HG03139 (cell line): ENCODE measurements at regions not wholly inside any gene's neighbourhood (a gene's known extent, or its start where the extent isn't known, plus 50 kb on each side); places are given as distances from the start of the nearest gene placed in this dataset.

Source experiments
- ATAC-seq: cut with Tn5 transposase; IDR thresholded peaks from one replicate; pipeline ENCODE4 v1.9.1; 2021; ENCODE audit not compliant: unreplicated experiment

DNA sequence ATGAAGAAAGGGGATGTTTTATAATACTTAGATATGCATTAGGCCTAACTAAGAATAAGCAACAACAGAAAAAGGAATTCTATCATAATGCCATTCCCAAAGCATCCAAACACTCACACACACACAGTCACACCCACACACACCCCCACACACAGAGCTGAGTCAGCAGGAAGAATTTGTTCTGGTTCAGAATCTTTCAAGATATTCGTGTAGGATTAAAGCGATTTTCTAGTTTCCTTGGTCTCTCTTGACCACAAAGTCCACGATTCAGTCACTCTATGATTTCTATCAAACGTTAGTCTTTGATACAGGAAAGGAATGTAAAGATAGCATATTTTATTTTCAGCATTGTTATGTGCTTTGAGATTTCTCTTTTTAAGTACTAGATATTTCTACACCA, 382.6 kb upstream of the DCN start:
- ATAC-seq: no peak

DNA sequence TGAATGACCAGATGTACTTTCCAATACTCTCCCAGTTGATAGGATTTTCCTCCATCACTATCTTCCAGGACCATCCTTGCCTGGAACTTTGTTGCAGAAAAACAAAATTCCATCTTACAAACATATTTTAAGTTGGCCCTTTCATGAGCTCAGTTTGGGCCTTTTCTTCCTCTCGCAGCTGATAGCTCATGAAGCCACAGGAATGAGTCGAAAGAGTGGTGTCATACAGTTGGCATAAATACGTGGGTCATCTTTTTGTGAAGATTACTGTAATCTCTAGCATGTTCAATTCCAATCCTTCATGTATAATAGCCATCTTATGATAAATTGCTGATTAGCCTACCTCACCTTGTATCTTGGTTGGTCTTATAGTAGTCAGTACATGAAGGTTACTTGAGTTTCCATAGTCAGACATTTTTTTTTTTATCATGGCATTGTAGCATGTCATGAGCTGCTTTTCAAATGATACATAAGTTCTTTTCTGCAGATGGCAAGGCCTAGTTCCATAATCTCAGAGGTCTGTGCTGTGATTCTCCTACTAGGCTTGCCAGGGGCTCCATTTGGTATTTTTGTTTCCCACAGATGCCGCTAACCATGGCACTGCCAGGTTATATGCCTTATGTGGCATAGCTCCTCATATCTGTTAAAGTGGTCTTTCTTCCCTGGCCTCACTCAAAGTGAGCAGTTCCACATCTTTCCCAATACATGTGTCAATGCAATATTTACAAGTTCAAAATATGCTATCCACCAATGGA, 380.6 kb upstream of the DCN start:
- ATAC-seq: no peak

DNA sequence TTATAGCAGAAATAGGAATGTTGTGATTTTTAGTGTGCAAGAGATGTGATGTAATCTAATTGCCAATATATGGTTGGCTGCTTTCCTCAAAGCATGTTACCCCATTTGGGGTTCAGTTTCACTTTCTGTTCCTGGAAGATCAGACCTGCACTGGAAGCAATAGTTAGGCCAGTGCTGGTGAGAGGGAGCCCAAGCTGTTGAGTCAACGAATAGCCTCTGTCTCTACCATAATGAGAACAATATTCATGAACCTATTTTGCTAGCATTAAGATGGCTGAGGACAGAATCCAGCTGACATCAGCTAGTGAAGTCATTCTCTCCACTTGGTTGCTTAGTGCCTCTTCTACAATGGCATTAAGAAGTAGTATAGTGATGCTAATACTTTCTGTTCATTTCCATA, 379.9 kb upstream of the DCN start:
- ATAC-seq: no peak

DNA sequence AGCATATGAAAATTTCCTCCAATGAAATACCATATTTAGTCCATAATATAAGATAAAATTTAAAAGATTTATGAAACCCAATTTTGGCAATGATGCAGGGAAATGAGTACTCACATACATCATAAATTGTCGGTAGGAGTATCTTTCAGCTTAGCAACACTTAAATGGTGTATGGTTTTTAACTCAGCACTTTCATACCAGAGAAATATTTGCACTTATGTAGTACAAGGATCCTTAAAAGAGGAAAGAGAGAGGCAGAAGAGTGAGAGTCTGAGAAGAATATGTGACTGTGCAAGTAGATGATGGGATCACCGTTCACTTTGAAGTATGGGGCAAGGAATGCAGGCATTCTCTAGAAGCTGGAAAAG, 379.3 kb upstream of the DCN start:
- no peak for ATAC-seq

DNA sequence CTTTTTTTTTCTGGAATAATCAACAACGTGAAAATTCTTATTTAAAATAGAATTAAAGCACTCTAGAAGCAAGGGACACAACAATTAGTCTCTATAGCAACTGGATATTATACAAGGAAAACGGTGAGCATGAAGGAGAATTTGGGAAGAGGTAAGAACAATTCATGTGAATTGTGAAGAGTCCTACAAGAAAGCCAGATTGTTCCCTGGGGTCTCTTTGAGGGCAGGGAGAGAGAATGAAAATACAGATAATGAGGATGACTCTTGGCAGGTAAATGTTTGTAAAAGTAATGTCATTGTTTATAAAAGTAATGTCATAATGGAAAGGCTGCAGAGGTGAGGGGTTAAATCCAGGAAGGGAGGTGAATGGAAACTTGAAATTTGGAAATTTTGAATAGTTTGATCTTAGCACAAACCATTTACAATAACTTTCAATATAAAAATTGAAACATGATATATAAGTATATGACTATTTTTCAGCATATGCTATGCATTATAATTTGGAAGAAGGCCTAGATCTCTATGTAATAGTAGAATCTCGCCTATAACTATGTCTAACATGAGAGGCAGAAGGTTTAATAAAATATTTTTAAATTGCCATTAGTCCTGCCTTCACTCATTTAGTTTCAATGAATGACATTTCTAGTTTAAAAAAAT, 378.8 kb upstream of the DCN start:
- no peak for ATAC-seq

DNA sequence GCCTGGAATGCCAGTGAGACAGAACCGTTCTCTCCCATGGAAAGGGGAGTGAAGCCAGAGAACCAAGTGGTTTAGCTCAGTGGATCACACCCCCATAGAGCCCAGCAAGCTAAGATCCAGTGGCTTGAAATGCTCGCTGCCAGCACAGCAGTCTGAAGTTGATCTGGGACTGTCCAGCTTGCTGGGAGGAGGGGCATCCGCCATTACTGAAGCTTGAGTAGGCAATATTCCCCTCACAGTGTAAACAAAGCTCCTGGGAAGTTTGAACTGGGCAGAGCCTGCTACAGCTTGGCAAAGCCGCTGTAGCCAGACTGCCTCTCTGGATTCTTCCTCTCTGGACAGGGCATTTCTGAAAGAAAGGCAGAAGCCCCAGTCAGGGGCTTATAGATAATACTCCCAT, 374.3 kb upstream of the DCN start:
- no peak for ATAC-seq

DNA sequence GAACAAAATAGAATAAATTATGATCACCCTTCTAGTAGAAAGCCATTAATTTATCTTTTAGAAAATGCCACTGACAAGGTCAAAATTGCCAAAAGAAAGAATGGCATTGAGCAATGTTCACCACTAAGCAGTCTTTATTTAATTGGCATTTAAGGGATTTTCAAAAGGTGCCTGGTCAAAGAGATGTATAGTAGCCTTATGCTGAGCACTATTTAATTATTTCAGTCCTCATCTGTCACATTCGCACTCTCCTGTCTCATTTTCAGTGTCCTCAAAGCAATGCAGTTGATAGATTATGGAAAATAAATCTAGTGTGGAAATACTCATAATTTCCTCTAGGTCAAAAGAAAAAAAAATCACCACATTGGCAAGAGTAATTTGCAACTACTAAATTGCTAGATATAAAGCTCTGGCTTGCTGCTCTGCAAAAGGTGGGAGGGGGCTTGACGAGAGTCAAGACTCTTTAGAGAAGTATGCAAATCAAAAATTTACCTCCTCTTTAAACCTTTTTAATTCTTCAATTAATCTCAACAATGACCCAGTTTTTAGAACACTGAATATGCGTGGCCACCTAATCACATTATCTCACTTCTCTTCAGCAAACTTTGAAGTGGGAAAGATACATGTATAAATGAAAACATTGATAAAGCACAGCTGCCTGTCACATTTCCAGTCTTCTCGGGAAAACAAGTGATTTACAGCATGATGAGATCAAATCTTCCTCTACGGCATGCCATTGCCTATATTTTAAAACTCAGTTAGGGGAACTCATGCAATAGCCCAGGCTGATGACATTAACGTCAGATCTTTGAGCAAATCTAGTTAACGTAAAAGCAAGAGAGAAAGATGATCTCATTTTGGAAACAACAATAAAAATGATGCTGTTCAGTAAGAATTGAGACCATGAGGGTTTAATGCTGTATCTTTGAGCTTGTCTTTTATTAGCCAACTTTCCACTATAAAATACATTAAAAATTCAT, 373.1 kb upstream of the DCN start:
- ATAC-seq: no peak

DNA sequence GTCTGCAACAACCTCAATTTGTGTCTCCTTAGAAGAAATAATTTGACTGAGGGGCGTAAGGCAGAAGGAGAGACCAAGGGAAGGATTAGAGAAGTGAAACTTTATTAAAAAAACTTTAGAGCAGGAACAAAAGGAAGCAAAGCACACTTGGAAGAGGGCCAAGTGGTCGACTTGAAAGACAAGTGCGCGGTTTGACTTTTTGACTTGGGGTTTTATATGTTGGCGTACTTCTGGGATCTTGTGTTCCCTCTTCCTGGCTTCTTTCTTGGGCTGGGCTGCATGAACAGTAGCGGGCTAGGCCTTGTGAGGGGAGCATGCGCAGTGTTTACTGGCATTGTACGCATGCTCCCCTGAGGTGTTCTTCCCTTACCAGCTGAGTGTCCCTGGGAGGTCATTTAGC, 369.3 kb upstream of the DCN start:
- no peak for ATAC-seq

DNA sequence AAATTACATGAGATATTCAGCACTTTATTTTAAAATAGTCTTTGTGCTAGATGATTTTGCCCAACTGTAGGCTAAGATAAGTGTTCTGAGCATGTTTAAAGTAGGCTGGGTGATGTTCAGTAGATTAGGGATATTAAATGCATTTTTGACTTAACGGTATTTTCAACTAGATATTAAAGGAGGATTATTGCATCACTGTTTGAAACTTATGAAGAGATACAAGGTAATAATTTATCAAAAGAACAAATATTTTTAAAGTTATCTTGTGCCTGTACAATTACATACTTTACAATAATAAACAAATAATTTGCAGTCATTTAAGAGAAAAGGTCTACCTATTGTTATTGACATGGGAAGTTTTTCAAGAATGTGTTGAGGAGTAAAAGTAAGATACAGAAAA, 368.6 kb upstream of the DCN start:
- no peak for ATAC-seq

DNA sequence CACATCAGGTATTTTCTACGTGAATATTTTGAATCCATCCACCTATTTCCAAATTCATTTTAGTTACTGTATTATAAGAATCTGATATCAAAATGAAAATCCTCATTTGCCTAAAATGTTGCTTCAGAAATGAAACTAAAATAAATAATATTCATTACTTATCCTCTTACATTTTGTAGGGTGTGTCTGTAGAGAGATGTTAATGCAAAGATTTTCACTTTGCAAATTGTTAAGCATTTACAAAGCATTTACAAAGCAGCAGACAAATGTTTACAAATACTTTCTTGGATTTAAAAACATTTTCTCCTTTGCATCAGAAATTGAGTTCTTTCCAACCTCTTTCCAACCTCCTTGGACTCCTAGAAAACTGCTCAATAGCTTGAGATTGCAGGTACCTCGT, 360.0 kb upstream of the DCN start:
- no peak for ATAC-seq

DNA sequence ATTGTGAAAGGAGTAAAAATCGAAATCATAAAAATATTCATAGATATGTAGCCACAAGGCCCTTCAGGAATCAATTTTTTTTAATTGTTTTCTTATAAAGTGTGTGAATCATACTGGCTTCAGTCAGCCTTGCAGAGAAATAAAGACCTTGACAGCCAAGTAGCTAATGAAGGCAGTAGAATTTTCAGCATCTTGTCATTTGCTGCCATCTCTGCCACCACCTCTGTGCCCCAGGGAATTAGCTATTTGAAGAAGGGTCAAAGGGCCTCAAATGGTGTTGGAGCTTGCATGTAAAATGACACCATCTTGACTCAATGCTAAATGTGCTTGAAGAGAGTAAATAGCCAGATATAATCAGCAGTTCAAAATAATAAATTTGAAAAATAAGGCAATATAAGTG, 359.4 kb upstream of the DCN start:
- no peak for ATAC-seq

DNA sequence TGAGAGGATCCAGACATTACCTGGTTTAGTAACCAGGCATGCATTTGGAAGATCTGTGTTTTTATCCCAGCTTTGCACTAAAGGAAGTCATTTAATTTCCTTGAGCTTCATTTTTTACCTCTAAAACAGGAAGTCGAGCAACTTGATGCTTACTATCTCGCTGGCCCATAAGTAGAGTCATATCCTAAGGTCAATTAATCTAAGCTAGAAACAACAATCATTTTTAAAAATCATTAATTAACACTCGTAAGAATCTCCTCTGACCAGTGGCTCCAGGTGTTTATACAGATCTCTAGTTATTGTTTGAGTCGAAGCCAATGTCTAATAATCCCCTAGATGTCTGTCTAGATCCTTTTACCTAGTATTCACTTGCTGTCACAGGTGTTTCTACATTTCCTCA, 355.8 kb upstream of the DCN start:
- no peak for ATAC-seq

DNA sequence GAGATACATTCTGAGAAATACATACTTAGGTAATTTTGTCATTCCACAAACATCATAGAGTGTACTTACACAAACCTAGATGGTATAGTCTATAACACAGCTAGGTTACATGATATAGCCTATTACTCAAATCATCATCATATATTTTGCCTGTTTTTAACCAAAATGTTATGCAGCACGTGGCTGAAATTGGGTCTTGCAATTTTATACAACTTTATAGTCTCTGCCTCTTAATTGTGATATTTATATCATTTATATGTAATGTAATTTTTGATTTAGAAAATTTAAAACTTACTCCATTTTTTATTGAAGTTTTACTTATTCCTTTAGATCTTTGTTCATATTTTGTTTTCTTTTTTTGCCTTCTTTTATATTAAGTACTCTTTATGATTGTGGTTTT, 350.7 kb upstream of the DCN start:
- no peak for ATAC-seq

DNA sequence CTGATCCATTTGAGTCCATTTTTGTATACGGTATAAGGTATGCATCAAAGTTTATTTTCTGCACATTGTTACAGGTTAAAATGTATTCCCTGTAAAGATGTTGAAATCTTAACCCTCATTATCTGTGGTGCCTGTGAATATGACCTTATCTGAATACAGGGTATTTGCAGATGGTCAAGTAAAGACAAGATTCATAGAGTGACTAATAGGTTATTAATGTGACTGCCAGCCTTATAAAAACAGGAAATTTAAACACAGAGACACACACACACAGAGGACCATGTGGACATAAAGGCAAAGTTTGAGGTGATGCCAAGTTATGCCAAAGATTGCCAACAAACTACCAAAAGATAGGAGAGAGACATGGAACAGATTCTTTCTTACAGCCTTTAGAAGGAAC, 347.2 kb upstream of the DCN start:
- ATAC-seq: no peak

DNA sequence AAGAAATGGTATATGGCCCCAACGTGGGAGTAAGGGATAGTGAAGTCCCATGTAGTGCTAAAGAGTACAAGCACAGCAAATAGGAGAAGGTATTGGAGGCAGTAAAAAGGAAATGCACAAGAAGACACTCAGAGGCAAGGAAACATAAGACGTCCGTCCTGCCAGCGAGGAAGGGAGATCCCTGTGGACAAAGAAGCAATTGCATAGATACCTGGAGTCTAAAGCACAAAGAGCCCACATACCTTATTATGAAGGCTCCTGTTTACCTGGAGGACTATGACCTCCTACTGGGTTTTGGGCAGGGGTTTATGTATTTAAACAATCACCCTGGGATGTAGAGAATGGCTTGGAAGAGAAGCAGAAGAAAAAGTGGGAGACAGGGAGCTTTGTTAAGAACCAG, 341.2 kb upstream of the DCN start:
- no peak for ATAC-seq

DNA sequence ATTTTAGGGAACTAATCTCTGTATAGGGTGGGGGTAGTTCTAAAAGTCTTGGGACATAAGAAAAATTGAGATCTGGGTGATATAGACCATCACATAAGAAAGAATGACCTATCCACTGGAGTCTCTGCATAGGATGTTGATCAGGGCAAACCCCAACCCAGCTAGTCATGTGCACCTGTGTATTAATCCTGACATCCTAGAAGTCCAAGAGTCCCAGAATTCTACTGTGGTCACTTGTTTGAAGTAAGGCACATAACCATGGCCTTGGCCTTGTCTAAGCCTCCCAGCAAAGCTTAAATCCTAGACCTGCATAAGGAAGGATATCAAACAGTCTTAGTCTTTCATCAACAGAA, 334.1 kb upstream of the DCN start:
- ATAC-seq: no peak

DNA sequence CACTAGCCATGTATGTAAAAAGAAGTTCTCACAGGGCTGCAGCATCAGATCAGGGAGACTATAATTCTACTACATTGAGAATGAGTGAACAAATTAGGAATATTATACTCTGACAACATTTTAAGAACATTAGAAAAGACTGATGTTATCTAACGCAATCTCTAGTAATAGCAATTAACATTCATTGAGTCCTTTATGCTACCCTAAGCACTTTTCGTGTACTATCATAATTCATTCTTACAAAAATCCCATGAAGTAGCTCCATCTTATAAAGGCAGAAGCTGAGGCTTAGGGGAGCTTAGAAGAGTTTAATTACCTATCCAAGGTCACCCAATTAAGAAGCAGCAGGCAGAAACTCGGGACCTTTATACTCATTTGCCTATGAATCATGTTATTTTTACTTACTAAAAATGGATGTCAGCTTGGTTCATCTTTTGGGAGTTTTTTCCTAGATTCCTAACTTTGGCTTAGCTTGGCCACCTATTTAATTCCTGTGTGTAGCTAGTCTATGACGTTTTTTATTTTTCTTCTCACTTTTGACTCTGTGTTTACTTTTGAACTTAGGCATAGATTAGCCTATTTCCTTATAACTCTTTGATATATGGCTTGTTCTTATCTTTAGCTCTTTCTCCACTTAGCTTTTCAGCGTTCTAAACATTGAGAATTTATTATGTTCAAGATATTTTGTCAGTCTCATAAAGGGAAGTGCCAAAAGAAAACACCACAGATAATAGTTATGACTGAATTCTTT, 333.5 kb upstream of the DCN start:
- ATAC-seq: no peak

DNA sequence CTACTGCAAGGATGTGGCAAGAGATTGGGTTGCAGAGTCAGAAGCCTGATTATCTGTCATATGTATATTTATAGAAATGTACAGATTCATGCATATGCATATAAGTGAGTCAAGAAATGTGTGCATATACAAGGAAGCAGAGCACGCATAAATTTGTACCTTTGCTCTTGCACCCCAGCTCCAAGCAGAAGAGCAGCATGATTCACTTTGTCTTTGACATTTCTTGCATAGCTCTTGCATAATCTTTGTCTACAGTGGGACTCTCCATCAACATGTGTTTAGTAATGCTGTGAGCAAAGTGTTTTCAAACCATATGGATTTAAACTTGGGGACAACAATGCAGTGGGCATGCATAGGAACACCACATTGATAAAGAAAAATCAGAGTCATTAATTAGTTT, 330.7 kb upstream of the DCN start:
- no peak for ATAC-seq

DNA sequence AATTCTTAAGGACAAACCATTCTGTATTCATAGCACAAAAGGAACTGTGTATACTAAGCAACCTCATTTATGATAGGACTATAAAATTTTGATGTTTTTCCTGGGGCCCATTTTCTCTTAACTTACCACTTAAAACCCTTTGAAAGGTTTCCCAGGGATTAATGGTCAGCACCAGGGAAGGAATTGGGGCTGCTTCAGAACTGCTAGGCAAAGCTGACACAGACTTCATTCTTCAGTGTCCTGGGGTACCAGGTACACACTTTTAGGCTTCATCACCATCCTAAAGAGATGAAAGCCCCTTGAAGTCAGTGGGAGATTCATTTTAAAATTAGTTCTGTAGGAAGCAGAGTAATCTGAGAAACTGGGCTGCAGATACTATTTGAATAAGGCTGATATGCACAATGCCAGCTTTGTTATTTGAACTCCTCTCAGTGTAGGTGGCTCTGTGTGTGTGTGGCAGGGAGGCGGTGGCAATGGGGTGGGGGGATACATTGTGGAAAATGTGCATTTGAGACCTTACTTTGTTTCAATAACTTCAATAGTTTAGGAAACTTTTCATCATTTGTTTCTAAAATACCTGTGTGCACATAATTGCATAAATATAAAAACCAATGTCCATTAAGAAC, 329.3 kb upstream of the DCN start:
- no peak for ATAC-seq

DNA sequence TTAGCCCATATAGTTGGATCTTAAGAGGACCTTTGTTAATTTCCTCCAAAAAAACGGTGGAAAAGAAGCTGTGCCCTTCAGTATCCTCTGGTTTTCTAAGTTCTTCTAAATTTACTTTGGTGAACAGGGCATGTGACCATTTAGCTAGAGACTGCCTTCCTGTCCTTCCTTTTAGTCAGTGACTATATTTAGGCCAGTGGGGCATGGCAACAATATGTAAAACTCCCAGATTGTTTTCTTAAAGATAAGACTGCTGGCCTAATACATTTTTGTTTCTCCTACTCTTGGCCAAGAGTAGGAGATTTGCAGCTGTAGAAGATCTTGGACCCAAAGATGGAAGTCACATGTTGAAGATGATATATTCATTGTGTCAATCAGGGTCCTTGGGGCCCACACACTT, 325.1 kb upstream of the DCN start:
- ATAC-seq: no peak

DNA sequence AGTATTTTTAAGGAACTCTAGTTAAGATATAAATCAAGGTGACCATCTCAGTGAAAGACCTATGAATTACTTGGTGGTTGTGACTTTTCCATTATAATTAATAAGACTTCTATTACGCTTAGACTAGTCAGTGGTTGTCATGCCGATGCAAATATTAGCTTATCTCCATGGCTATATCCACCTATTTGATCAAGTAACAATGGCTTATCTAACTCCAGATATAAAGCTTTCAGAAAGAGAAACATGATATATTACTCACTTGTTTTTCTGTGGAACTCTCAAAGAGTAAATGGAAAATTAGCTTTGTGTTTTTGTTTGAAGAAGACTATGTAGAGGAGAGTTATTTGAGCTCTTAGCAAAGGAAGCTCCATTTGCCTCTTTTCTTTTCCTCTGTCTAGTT, 323.8 kb upstream of the DCN start:
- ATAC-seq: no peak
